Spinal cord (tissue), 9 donors: ENCODE measurements at regions not wholly inside any gene's neighbourhood (a gene's known extent, or its start where the extent isn't known, plus 50 kb on each side); places are given as distances from the start of the nearest gene placed in this dataset.

ENCODE experiments used
- DNase-seq, 6 donors: peaks; one replicate each; pipeline versions ENCODE4 v3.0.0 to v3.0.0-alpha.2; 2013 to 2015; ENCODE audit warnings: low spot score in 6 of 6, low read depth in 4 of 6
- H3K27ac ChIP-seq: one replicate; pipeline ENCODE4 v1.5.1; 2013; ENCODE audit warnings: low read depth, low read length, control low read depth
- H3K27me3 ChIP-seq: one replicate; pipeline ENCODE4 v1.6.1; 2013; ENCODE audit warnings: low read length; ENCODE audit not compliant: control insufficient read depth, insufficient read depth
- H3K36me3 ChIP-seq: one replicate; pipeline ENCODE4 v1.6.1; 2013; ENCODE audit warnings: low read length; ENCODE audit not compliant: control insufficient read depth, insufficient read depth
- H3K4me1 ChIP-seq: one replicate; pipeline ENCODE4 v1.6.1; 2013; ENCODE audit warnings: low read length; ENCODE audit not compliant: control insufficient read depth, insufficient read depth
- H3K4me3 ChIP-seq: one replicate; pipeline ENCODE4 v1.5.1; 2013; ENCODE audit warnings: low read depth, low read length, control low read depth
- H3K9me3 ChIP-seq: one replicate; pipeline ENCODE4 v1.6.1; 2013; ENCODE audit warnings: low read length; ENCODE audit not compliant: control insufficient read depth, insufficient read depth
- WGBS: methylation state at CpG from one replicate; pipeline ENCODE4 v1.1.5; 2013; ENCODE audit warnings: missing lambda C conversion rate; ENCODE audit not compliant: insufficient coverage; 5-methylcytosine and 5-hydroxymethylcytosine counted together
- donor health status: healthy.

GRCh38 chr14:22052795-22053194 lies 379.2 kb upstream of the OR4E1 start:
- DNase-seq, result peak in 1 of 6 donors; percentile 7
- 57% methylated on average over 3 of the region's 3 CpGs for WGBS
- Histone ChIP-seq H3K4me3 (no peak overlapping the region), H3K27ac (no peak overlapping the region), H3K9me3 (no peaks in the 10 kb centered on the region), H3K27me3 (no peaks in the 10 kb centered on the region), H3K36me3 (no peaks in the 10 kb centered on the region), H3K4me1 (no peaks in the 10 kb centered on the region)

DNA sequence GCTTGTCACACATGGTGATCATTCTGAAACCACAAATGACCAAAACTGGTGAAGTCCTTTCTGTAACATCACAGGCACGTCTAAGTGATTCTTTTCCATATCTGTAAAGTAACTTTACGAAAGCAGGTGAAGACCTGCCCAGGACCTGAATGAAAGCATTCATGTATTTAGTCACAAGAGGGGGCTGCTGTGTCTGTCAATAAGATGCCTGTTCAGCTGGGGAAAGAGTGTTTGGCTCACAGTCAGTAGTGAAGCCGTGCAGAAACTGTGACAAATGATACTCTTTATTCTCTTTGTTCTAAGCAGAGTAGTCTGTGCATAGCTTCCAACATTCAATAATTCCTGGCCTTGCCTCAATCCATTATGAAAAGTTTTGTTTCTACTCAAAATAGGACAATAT lies 373.5 kb upstream of the OR4E1 start:
- no peak overlapping the region for H3K4me3 ChIP-seq
- peak in 2 of 6 donors; percentile 42 to 74 for DNase-seq
- WGBS, result no CpG with 5 or more reads among the region's 3 CpGs
- no peak overlapping the region for H3K27ac ChIP-seq
- no peaks in the 10 kb centered on the region for H3K36me3 ChIP-seq
- no peaks in the 10 kb centered on the region for H3K4me1 ChIP-seq
- H3K27me3 ChIP-seq, result no peaks in the 10 kb centered on the region
- no peaks in the 10 kb centered on the region for H3K9me3 ChIP-seq

- Histone ChIP-seq H3K9me3 (no peaks in the 10 kb centered on the region), H3K4me3 (no peak overlapping the region), H3K27me3 (no peaks in the 10 kb centered on the region), H3K27ac (no peak overlapping the region), H3K36me3 (no peaks in the 10 kb centered on the region), H3K4me1 (no peaks in the 10 kb centered on the region)
- no peak for DNase-seq
- WGBS, result 75% methylated on average over 2 of the region's 3 CpGs
Observed at GRCh38 chr14:22046063-22046462, 372.4 kb upstream of the OR4E1 start.

GRCh38 chr14:22044193-22044592 lies 370.6 kb upstream of the OR4E1 start:
- H3K9me3 ChIP-seq, result no peaks in the 10 kb centered on the region
- DNase-seq, result no peak

GRCh38 chr14:22040781-22041125 lies 367.1 kb upstream of the OR4E1 start:
- WGBS, result 87% methylated on average over 3 of the region's 3 CpGs

More at GRCh38 chr14:22044193-22044592, 370.6 kb upstream of the OR4E1 start:
- WGBS, result no CpG with 5 or more reads among the region's 5 CpGs
- Histone ChIP-seq H3K27me3 (no peaks in the 10 kb centered on the region), H3K27ac (no peak overlapping the region), H3K4me3 (no peak overlapping the region), H3K4me1 (no peaks in the 10 kb centered on the region), H3K36me3 (no peaks in the 10 kb centered on the region)

DNA sequence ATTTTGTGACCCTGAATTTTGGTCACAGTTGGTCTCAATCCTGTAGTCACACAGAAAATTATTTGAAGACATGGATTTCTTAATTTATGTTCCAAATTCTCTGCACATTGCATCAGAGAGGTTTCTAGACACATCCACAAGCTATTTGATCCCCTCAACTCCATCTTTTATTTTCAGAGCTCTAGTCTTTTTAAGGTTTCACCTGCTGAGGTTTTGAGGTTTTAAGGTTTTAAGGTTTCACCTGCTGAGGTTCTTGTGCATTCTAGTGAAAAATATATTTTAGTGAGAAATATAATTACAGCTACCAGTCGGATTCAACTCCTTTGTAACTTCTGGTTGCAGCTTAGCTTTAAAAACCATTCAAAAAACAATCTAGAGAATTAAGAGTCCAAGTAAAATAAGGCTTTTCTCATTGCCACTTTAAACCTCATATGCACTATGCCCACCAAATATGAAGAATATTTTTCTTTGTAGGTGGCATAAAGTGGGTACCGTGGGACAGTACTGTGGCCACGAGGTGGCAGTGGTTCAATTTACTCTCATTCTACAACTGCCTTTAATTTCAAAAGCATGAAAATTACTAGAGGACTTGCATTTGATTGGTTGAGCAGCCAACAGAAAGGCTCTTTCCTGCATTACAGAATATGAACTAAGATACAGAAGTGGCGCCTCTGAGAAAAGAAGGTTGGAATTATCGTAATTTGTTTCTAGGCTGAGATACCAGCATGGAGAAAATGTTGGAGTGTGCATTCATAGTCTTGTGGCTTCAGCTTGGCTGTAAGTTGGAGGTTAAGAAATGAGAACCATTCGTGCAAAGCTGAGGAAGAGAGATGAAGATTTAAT lies 366.5 kb upstream of the OR4E1 start:
- 72% methylated on average over 3 of the region's 6 CpGs for WGBS
- Histone ChIP-seq H3K4me3 (no peak overlapping the region), H3K27ac (no peak overlapping the region), H3K36me3 (no peaks in the 10 kb centered on the region), H3K27me3 (no peaks in the 10 kb centered on the region), H3K9me3 (no peaks in the 10 kb centered on the region), H3K4me1 (no peaks in the 10 kb centered on the region)
- peak in 2 of 6 donors; percentile 22 to 57 for DNase-seq

More at GRCh38 chr14:22040781-22041125, 367.1 kb upstream of the OR4E1 start:
- H3K27ac ChIP-seq, result no peak overlapping the region
- no peak overlapping the region for H3K4me3 ChIP-seq
- H3K36me3 ChIP-seq, result no peaks in the 10 kb centered on the region
- no peaks in the 10 kb centered on the region for H3K9me3 ChIP-seq
- H3K4me1 ChIP-seq, result no peaks in the 10 kb centered on the region
- DNase-seq, result no peak
- no peaks in the 10 kb centered on the region for H3K27me3 ChIP-seq

GRCh38 chr14:22036541-22037239 lies 363.1 kb upstream of the OR4E1 start:
- no peak for DNase-seq
- Histone ChIP-seq H3K9me3 (no peaks in the 10 kb centered on the region), H3K4me1 (no peaks in the 10 kb centered on the region), H3K27ac (no peak overlapping the region), H3K4me3 (no peak overlapping the region), H3K36me3 (no peaks in the 10 kb centered on the region), H3K27me3 (no peaks in the 10 kb centered on the region)
- no CpG with 5 or more reads among the region's 2 CpGs for WGBS

DNA sequence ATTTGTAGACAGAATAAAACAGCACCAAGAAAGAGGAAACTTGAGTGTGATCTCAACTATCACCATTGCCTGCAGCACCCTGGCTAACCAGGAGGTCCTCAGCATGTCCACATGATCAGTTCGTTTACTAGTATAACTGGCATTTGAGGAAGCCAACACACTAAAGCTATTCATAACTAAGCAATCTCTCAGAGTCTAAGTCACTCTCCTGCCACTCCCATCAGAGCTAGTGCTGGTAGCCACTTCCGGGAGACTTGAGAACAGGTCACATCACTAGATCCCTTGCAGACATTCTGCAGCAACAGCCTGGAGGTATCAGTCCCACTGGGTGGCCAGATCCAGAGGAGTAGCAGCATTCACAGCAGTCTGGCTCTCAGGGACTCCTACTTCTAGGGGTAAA lies 352.9 kb upstream of the OR4E1 start:
- peaks cover 3% of the 10 kb centered on the region for H3K4me1 ChIP-seq
- H3K36me3 ChIP-seq, result no peaks in the 10 kb centered on the region
- no peak overlapping the region for H3K27ac ChIP-seq
- H3K9me3 ChIP-seq, result no peaks in the 10 kb centered on the region
- no peak for DNase-seq
- no peaks in the 10 kb centered on the region for H3K27me3 ChIP-seq
- 95% methylated on average over 2 of the region's 2 CpGs for WGBS
- H3K4me3 ChIP-seq, result no peak overlapping the region

DNA sequence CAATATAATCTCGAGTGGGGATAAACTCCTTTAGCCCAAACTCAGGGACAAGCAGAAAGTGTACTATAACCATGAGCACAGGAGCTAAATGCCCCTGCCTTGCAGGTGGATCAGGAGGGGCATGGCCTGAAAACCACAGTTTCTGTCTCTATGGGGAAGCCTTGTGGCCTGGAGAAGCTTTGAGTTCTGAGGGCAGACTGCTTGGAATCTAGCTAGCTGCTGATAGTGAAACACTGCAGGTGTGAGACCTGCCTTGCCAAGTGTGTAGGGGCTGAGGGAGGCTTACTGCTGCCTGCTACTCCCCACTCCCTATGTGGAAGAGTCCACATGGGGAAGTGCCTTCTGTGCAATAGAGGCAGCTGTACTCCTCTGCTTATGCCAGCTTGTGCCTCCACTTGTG lies 352.3 kb upstream of the OR4E1 start:
- Histone ChIP-seq H3K27ac (no peak overlapping the region), H3K9me3 (no peaks in the 10 kb centered on the region), H3K4me1 (peaks cover 3% of the 10 kb centered on the region), H3K27me3 (no peaks in the 10 kb centered on the region), H3K36me3 (no peaks in the 10 kb centered on the region), H3K4me3 (no peak overlapping the region)
- WGBS, result 67% methylated on average over 1 of the region's 1 CpG
- no peak for DNase-seq

GRCh38 chr14:22024137-22024536 lies 350.5 kb upstream of the OR4E1 start:
- Histone ChIP-seq H3K27me3 (no peaks in the 10 kb centered on the region), H3K4me3 (no peak overlapping the region), H3K36me3 (no peaks in the 10 kb centered on the region), H3K4me1 (peaks cover 3% of the 10 kb centered on the region), H3K9me3 (no peaks in the 10 kb centered on the region), H3K27ac (no peak overlapping the region)
- WGBS, result no CpG with 5 or more reads among the region's 1 CpG
- DNase-seq, result peak in 1 of 6 donors; percentile 62
